ENCODE measurements at regions not wholly inside any gene's neighbourhood (a gene's known extent, or its start where the extent isn't known, plus 50 kb on each side); places are given as distances from the start of the nearest gene placed in this dataset.
"Not testable (repeated sequence)": the region's sequence is repeated elsewhere in the genome, so short reads cannot be mapped to it uniquely, and the experiment has no call there.

DNA sequence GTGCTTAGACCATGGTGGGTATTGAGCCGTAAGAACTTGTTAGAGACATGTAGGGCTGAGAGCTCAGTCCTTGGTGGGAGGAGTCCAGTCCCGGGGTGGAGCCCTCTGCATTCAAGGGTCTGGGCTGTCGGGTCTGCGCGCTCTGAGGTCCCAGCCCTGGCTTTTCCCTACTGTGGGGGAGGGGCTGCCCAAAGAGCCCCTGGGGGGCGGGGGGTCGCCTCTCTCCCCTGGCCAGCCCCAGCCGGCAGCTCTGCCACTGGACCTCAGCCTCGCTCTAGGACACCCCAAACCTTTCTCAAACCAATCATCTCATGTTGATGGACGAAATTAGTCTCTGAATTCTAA, 1006.4 kb downstream of the BRD1 start:
- no peak for DNase-seq (ENCODE audit: low read depth in 2 of 2, low spot score in 1 of 2)

DNA sequence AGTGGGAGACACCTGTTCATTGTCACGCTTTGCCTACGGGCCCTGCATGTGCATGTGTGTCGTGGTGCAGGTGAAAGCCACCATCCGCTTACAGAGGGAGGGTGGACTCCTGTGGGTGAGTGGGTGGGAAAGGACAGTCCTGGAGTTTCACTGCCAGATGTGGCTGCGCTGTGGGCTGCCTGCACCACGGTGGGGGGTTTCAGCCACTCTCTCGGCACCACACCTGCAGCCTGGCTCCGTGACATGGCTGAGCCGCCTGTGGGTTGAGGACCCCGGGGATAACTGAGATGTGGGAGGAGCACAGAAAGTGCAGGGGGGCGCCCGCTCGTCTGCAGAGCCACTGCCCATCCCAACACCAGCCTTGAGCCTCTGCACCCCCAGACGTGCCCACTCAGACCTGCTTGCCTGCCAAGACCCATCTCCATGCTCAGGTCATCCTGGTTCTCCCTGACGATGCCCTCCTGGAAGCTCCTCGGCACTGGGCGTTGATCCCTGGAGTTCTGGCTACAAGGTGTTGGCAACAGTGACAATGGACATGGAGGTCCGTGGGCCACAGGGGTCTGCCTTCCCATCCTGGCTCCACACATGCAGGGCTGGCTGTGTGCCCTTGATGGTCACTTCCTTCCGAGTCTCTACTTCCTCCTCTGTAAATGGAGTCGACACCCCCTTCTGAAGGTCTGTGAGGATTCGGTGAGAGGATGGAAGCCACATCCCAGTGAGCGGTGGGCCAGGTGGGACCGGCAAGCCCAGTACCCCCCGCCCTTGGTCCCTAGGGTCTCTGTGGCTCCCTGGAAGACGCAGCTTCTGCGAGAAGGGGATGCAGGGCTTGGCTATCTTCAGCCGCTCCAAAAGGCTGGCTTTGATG, 1007.0 kb downstream of the BRD1 start:
- DNase-seq (ENCODE audit: low read depth in 2 of 2, low spot score in 1 of 2) = no peak

DNA sequence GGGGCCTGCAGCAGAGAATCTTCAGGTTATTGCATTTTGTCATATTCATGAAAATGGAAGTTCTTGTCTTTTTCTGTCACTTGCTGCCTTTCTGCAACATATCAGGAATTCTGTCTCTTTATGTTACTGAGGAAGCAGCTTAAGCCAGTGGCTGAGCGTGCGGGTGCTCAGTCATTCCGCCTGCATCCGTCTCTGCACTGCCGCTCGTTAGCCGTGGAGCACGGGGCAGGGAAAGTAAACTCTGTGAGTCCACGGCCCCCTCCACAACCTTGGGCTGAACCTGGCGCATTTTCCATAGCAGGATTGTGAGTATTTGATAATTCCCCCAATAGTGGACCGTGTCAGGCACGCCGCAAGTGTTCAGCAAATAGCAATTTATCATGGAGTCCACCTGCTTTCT, 1007.7 kb downstream of the BRD1 start:
- no peak for DNase-seq (ENCODE audit: low read depth in 2 of 2, low spot score in 1 of 2)

DNA sequence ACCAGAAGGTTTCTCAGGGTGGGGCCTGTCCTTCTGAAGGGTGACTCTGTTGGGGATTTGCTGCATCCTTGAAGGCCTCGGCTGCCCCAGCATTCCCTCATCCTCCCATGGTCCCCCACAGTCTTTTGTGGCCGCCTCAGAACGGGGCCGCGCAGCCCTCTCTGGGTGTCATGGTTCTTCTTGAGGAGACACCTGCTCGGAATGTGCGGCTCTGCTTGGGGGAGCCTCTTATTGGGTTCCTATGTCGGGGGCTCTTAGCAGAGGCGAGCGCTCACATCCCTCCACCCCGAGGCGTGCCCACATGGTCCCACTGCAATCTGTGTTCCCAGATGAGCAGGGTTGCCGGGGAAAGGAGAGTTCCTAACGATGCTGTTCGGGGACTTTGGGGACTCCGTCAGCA, 1008.4 kb downstream of the BRD1 start:
- no peak for DNase-seq (ENCODE audit: low read depth in 2 of 2, low spot score in 1 of 2)

DNA sequence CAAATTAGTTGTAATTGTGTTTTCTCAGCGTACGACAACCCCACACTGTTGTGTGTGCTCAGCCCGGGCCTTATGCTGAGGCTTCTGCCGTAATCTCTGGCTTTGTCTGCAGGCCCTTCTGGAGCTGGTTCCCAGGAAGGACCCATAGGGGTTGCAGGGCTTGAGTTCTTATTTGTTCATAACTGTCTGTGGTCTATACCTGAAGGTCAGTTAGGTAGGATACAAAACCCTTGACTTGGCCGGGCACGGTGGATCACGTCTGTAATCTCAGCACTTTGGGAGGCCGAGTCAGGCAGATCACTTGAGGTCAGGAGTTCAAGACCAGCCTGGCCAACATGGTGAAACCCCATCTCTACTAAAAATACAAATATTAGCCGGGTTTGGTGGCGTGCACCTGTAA, 1010.2 kb downstream of the BRD1 start:
- DNase-seq (ENCODE audit: low read depth in 2 of 2, low spot score in 1 of 2) = not testable (repeated sequence)

GRCh38 chr22:48811885-48812284, 1015.8 kb downstream of the BRD1 start:
- no peak for DNase-seq (ENCODE audit: low read depth in 2 of 2, low spot score in 1 of 2)

GRCh38 chr22:48808038-48808960, 1019.4 kb downstream of the BRD1 start:
- no peak for DNase-seq (ENCODE audit: low read depth in 2 of 2, low spot score in 1 of 2)

DNA sequence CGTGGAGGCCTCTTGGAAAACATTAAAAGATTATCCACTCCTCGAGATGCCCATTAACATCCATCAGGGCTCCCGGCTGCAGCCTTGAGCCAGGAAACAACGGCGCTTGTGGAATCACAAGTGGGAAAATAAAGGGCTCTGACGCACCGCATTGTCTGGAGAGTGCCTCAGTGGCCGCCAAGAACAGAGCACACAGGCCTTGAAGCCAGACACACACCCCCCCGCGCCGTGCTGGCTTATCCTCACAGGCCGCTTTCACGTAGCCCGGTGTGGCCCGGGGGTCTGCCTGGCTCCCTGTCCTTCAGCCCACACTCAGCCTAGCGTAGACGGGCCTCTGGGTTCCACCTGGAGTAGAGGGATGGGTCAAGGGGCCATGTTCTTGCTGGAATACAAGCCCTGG, 1020.5 kb downstream of the BRD1 start:
- no peak for DNase-seq (ENCODE audit: low read depth in 2 of 2, low spot score in 1 of 2)

DNA sequence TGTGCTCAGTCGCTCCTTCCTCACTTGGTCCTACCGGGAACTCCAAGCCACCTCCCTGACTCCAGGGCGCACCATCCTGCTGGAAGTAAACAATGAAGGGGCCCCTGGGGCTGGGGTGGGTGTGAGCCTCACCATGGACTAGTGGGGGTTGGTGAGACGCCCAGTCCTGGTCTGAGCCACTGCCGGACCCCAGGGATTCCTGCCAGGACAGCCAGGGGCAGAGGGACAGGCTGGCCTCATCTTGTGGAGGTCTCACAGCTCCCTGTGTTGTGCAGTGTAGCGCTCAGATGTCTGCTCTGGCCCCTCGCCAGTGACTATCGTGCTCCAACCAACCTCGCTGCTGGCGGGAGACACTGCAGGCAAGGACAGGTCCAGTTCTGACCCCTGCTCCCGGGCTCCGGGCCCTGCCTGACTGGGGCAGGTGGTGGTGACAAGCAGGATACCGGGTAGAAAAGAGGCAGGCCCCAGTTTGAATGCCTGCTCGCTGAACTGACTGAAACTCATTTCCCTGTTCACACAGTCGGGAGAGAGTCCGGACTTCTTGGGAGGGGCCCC, 1021.4 kb downstream of the BRD1 start:
- DNase-seq (ENCODE audit: low read depth in 2 of 2, low spot score in 1 of 2) = no peak

GRCh38 chr22:48805516-48805915, 1022.2 kb downstream of the BRD1 start:
- DNase-seq (ENCODE audit: low read depth in 2 of 2, low spot score in 1 of 2) = no peak

DNA sequence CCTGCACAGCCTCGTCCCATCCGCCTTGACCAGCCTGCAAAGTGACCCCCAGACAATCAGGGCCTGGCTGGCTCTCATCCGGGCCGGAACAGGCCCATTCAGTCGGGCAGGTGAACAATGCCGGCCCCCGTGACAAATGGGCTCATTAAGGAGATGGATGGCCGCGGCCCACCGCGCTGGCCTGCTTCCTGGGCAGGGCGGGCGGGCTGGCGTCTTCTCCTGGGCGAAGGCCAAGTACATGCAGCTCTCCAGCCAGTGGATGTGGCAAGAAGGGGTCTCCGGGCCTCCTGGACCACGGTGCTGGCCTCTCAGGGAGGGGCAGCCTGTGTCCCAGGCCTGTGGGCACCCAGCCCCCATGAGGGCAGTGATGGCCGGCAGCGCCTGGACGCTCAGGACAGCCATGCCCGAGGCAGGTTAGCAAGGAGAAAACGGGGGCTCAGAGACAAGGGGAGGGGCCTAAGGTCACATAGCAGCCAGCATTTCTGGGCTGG, 1022.8 kb downstream of the BRD1 start:
- no peak for DNase-seq (ENCODE audit: low read depth in 2 of 2, low spot score in 1 of 2)

- DNase-seq (ENCODE audit: low read depth in 2 of 2, low spot score in 1 of 2) = no peak
Measured at GRCh38 chr22:48803948-48804810, 1023.5 kb downstream of the BRD1 start.

DNA sequence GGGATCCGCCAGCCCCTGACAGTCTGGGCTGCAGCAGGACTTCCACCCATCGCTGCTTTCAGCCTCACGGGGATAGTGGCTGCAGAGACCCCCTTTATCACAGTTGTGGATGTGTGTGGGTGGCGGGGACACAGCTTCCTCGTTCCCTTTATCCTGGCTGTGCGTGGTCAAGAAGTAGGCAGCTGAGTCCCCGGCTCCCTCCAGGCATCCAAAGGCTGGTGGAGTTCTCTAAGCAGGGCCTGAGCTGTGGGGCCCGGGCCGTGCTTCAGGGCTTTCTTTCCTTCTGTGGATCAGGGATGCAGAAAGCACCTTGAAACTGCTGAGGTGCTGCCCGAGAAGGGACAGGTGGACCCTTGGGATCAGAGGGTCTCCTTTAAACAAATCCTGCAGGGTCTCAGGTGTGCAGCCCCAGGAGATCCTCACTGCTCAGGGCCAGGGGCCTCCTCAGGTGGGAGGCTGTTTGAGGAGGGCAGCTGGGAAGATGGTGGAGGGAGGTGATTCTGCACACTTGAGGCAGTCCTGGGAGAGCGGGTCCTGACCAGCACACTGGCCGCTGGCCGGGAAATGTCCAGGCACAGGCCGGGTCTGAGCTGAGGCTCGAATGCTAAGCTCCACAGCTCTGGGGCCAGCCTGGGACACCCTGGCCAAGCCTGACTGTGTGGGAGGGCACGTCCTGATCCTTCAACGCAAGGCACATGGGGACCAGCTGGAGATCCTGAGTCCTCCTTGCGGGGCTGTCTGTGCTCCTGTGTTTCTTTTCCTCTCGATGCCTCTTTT, 1024.3 kb downstream of the BRD1 start:
- DNase-seq (ENCODE audit: low read depth in 2 of 2, low spot score in 1 of 2) = no peak

DNA sequence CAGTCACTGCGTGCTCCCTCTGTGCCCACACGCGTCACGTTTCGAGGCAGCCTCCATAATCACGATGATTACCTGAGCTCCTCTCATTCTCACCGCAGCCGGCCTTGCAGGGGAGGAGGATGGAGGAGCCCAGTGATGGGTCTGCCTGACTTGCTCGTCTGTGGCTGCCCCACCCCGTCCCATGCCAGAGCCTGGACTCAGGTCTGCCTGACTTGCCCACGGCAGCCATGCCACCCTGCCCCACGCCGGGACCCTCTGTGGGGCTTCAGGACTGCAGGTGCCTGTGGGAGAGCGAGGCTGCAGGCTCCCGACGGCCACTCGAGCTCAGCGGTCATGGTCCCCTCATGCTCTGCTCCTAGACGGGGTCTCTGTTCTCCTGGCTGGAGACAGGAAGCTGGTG, 1025.1 kb downstream of the BRD1 start:
- DNase-seq (ENCODE audit: low read depth in 2 of 2, low spot score in 1 of 2) = no peak

DNA sequence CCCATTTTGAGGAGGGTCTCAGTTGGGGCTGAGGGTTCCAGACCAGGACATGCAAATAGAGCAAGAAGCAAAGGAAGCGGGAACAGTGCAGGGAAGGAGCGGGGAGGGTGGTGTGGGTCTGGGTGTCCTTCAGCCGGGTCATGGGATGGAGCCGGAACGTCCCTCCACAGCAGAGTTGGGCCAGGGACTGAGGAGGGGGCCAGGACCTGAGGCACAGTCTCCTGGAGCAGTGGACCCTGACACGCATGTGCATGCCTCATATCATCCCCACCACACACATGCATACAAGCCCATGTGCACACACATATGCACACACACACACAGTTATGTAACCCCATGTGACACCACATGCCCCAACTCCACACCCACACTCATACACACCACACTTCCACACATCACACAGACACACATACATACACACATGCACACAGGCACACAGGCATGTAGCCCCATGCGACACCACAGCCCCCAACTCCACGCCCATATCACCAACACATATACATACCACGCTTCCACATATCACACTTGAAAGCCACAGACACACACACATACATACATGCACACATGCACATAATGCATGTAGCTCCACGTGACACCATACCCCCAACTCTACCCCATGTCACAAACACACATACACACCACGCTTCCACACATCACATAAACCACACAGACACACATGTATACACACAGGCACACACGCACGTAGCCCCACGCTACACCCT, 1026.6 kb downstream of the BRD1 start:
- no peak for DNase-seq (ENCODE audit: low read depth in 2 of 2, low spot score in 1 of 2)

DNA sequence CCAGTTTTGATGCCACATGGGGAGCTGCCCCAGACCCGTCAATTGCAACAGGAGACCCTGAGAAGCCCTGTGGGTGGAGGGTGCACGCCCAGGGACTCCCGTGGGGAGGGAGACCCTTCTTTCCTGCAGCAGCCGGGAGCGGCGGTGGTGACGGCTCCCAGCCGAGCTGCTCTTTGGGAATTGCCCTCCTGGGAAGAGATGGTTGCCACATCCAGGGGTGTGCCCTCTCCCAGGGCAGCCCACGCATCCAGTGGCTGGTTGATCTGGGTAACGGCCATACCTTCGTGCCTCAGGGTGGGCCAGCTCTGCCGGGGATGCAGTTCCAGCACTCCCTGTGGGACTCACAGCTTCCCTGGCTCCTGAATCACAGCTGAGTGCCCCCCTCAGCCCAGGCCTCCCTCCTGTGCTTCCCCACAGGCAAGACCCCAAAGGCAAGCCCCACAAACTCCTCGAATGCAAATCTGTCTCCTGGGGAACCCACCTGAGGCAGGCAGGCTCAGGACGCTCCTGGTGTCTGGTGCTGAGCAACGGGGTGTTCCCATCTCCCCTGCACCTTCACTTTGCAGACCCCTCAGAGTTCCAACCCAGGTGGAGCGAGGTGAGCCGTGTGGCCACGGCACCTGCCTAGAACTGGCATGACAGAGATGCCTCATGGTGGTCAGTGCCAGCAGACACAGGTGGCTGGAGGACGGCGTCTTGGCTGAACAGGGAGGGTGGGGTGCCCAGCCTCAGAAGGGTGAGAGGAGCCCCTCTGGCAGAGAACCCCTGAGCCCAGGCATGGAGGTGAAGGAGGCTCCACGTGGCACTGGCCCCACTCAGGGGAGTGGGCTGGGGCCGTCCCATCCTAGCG, 1027.4 kb downstream of the BRD1 start:
- no peak for DNase-seq (ENCODE audit: low read depth in 2 of 2, low spot score in 1 of 2)

DNA sequence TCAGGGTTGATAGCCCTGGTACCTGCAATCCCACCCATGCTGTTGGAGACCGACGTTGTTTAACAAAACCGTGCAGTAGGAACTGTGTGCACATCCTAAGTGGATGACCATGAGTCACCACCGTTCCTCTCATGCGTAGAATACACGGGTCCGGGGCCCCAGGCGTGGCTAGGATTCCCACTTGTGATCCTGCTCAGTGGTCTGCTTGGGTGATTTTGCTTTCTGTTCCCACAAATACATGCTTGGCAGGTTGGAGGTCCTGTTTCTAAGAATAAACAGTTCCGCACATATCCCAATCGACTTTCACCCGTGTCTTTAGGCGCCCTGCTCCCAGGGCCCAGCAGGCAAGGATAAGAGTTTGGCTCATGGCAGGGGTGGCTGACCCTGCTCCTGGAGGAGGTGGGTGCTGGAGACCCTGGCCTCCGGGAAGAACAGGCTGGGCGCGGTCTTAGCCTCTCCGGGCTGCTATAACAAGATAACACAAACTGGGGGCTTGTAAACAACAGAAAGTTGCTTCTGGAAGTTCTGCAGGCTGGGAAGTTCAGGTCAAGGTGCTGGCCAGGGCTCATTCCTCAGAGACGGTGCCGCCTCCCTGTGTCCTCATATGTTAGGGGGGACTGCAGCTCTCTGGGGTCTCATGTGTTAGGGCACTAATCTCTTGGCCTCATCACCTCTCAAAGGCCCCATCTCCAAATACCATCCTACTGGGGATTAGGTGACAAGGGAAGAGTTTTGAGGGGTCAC, 1028.3 kb downstream of the BRD1 start:
- no peak for DNase-seq (ENCODE audit: low read depth in 2 of 2, low spot score in 1 of 2)

Data from stimulated activated CD8-positive, alpha-beta memory T cell treated with anti-CD3 and anti-CD28 coated beads, Interleukin-4, amount 100 ng/mL, for 4 hours (primary cell).